ENCODE measurements at regions not wholly inside any gene's neighbourhood (a gene's known extent, or its start where the extent isn't known, plus 50 kb on each side); places are given as distances from the start of the nearest gene placed in this dataset.

DNA sequence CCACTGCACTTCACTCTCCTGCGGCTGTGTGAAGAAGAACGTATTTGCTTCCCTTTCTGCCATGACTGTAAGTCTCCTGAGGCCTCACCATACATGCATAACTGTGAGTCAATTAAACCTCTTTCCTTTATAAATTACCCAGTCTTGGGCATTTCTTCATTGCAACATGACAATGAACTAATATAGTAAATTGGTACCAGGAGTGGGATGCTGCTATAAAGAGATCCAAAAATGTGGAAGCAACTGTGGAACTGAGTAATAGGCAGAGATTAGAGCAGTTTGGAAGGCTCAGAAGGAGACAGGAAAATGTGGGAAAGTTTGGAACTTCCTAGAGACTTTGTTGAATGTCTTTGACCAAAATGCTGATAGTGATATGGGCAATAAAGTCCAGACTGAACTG lies 1907.9 kb downstream of the MRPL39 start:
- no peak for DNase-seq
- intact Hi-C loops (cut with DNase I) = no loop called here
- H3K36me3 ChIP-seq = no peaks in the 10 kb centered on the region
- TF ChIP-seq, protein P1, sequence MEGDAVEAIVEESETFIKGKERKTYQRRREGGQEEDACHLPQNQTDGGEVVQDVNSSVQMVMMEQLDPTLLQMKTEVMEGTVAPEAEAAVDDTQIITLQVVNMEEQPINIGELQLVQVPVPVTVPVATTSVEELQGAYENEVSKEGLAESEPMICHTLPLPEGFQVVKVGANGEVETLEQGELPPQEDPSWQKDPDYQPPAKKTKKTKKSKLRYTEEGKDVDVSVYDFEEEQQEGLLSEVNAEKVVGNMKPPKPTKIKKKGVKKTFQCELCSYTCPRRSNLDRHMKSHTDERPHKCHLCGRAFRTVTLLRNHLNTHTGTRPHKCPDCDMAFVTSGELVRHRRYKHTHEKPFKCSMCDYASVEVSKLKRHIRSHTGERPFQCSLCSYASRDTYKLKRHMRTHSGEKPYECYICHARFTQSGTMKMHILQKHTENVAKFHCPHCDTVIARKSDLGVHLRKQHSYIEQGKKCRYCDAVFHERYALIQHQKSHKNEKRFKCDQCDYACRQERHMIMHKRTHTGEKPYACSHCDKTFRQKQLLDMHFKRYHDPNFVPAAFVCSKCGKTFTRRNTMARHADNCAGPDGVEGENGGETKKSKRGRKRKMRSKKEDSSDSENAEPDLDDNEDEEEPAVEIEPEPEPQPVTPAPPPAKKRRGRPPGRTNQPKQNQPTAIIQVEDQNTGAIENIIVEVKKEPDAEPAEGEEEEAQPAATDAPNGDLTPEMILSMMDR (IDR thresholded peaks at IDR 0.05) = no peak
- no peak for TF ChIP-seq POLR2A (IDR thresholded peaks at IDR 0.05)
- H3K4me3 ChIP-seq = no peak overlapping the region
- H3K4me1 ChIP-seq = no peaks in the 10 kb centered on the region
- no peak for ATAC-seq
- H3K27ac ChIP-seq = no peak overlapping the region
- no peaks in the 10 kb centered on the region for H3K27me3 ChIP-seq
- 83% methylated on average over 2 of the region's 2 CpGs for WGBS (ENCODE audit: insufficient coverage, low coverage, low lambda C conversion rate, missing lambda C conversion rate)
- H3K9me3 ChIP-seq = no peaks in the 10 kb centered on the region

DNA sequence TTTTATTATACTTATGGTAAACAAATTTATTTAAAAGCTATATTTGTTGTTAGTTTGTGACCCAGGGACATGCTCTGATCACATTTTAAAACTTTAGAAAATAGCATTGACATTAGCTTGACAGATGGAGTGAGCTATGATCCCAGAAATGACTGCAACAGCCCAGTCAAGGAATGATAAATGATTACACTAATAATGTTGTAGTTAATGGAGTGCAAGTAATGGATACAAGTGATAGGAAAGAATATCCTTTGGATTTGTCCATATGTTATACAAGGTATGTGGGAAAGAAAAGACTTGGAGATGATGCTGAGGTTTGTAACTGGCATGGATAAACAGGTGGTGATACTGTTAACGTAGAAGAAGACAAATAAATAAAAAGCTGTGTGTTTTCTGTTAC lies 1908.7 kb downstream of the MRPL39 start:
- no peak for ATAC-seq
- WGBS (ENCODE audit: insufficient coverage, low coverage, low lambda C conversion rate, missing lambda C conversion rate) = 29% methylated on average over 1 of the region's 1 CpG
- intact Hi-C loops (cut with DNase I) = no loop called here

DNA sequence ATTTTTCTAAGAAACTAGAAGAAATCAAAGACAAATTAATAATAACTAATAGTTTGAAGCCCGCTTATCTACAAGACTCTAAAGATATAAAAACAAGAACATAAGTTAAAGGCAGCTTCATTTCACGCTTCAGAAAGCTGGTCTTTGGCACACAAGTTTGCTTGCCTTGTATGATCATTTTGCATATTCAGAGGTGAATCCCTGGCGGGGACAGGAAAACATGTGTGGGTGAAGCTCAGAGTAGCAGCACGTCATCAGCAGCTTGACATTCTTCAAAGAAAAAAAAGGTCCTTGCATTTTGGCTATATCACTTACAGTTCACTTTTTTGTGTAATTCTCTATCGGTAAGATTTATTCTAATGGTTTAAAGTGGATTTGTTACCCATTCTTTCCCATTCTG lies 1911.8 kb downstream of the MRPL39 start:
- no peak for ATAC-seq
- no peak for DNase-seq
- no peak overlapping the region for H3K27ac ChIP-seq
- no peaks in the 10 kb centered on the region for H3K36me3 ChIP-seq
- intact Hi-C loops (cut with DNase I) = no loop called here
- H3K4me1 ChIP-seq = no peaks in the 10 kb centered on the region
- no peak overlapping the region for H3K4me3 ChIP-seq
- H3K27me3 ChIP-seq = no peaks in the 10 kb centered on the region
- WGBS (ENCODE audit: insufficient coverage, low coverage, low lambda C conversion rate, missing lambda C conversion rate) = 49% methylated on average over 5 of the region's 5 CpGs
- TF ChIP-seq, protein P1 (IDR thresholded peaks at IDR 0.05) = no peak
- TF ChIP-seq POLR2A (IDR thresholded peaks at IDR 0.05) = no peak
- no peaks in the 10 kb centered on the region for H3K9me3 ChIP-seq

More for the DNA sequence above, 1908.7 kb downstream of the MRPL39 start:
- Histone ChIP-seq H3K27ac (no peak overlapping the region), H3K27me3 (no peaks in the 10 kb centered on the region), H3K4me1 (no peaks in the 10 kb centered on the region), H3K36me3 (no peaks in the 10 kb centered on the region), H3K9me3 (no peaks in the 10 kb centered on the region), H3K4me3 (no peak overlapping the region)
- no peak for DNase-seq
- no peak for TF ChIP-seq POLR2A (IDR thresholded peaks at IDR 0.05)
- TF ChIP-seq, protein P1 (IDR thresholded peaks at IDR 0.05) = no peak

DNA sequence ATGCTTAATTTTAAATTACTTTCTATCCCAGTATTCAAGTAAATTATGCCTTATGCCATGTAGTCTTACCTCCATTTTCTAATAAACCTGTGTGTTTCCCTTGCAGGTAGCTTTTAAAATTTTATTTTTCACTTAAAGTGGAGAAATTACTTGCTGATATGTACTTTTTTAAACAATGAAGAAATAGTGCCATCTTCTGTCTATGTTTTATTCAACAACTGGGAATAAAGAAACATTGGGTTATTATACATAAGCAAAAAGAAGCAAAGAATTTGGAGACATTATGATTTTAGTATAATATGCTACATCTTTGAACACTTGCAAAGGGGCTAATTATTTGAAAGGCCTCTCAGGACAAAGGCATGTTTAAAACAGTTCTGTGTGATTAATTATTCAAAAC lies 1912.9 kb downstream of the MRPL39 start:
- TF ChIP-seq POLR2A (IDR thresholded peaks at IDR 0.05) = no peak
- TF ChIP-seq, protein P1 (IDR thresholded peaks at IDR 0.05) = no peak
- DNase-seq (no peak), ATAC-seq (no peak)
- no peaks in the 10 kb centered on the region for H3K4me1 ChIP-seq
- intact Hi-C loops (cut with DNase I) = no loop called here
- no peak overlapping the region for H3K4me3 ChIP-seq
- no peaks in the 10 kb centered on the region for H3K9me3 ChIP-seq
- H3K27me3 ChIP-seq = no peaks in the 10 kb centered on the region
- no peaks in the 10 kb centered on the region for H3K36me3 ChIP-seq
- no peak overlapping the region for H3K27ac ChIP-seq

DNA sequence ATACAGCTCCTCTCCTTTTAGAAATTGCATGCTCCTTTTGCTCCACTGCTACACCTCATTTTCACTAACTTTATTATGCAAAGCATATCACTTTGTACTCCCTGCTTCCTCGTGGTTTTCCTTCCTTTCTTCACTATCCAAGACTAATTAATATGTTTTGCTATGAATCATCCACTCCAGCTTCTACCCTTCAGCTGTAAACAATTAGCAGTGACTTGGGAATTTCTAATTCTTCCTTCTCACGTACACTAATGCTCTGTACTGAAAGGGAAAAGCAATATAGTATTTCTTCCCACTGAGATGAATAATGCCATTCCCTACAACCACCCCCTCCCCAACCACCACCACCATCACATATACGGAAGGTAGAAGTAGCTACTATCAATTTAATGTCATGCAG lies 1917.0 kb downstream of the MRPL39 start:
- Histone ChIP-seq H3K36me3 (no peaks in the 10 kb centered on the region), H3K27me3 (no peaks in the 10 kb centered on the region), H3K27ac (no peak overlapping the region), H3K9me3 (no peaks in the 10 kb centered on the region), H3K4me1 (no peaks in the 10 kb centered on the region), H3K4me3 (no peak overlapping the region)
- intact Hi-C loops (cut with DNase I) = no loop called here
- DNase-seq (no peak), ATAC-seq (no peak)
- no peak for TF ChIP-seq POLR2A (IDR thresholded peaks at IDR 0.05)
- TF ChIP-seq, protein P1 (IDR thresholded peaks at IDR 0.05) = no peak
- 19% methylated on average over 3 of the region's 3 CpGs for WGBS (ENCODE audit: insufficient coverage, low coverage, low lambda C conversion rate, missing lambda C conversion rate)
